OCI-LY1 (cell line): ENCODE measurements at regions not wholly inside any gene's neighbourhood (a gene's known extent, or its start where the extent isn't known, plus 50 kb on each side); places are given as distances from the start of the nearest gene placed in this dataset.

Experiments used
- H2AFZ ChIP-seq: fragments of 200-600 bp; sonication (generic), shearing (Covaris generic); 2 replicates; pipeline ENCODE4 v1.6.0; 2014; ENCODE audit warnings: antibody characterized with exemption, mild to moderate bottlenecking, low read length
- H3F3A ChIP-seq: fragments of 200-600 bp; sonication (generic), shearing (Covaris generic); 2 replicates; pipeline ENCODE4 v1.6.0; 2014; ENCODE audit warnings: mild to moderate bottlenecking, antibody characterized with exemption, low read length, moderate library complexity; ENCODE audit not compliant: insufficient read depth
- H3K27ac ChIP-seq: fragments of 200-600 bp; sonication (generic); 2 replicates; pipeline ENCODE4 v1.5.1; 2014; ENCODE audit warnings: low read length, mixed run types, mild to moderate bottlenecking, low read depth; ENCODE audit not compliant: poor library complexity, severe bottlenecking
- H3K27me3 ChIP-seq: fragments of 200-600 bp; sonication (generic); 2 replicates; pipeline ENCODE4 v1.6.0; 2014; ENCODE audit warnings: antibody characterized with exemption, mild to moderate bottlenecking, low read length, moderate library complexity; ENCODE audit not compliant: insufficient read depth
- H3K36me3 ChIP-seq: fragments of 200-600 bp; sonication (generic); 2 replicates; pipeline ENCODE4 v1.6.1; 2014; ENCODE audit warnings: mild to moderate bottlenecking, antibody characterized with exemption, low read length, moderate library complexity, mixed read lengths; ENCODE audit not compliant: insufficient read depth
- H3K4me1 ChIP-seq: fragments of 200-600 bp; sonication (generic); 2 replicates; pipeline ENCODE4 v1.5.1; 2014; ENCODE audit warnings: mild to moderate bottlenecking, low read length, moderate library complexity; ENCODE audit not compliant: insufficient read depth, severe bottlenecking
- H3K4me2 ChIP-seq: fragments of 200-600 bp; sonication (generic), shearing (Covaris generic); 2 replicates; pipeline ENCODE4 v1.6.1; 2014; ENCODE audit warnings: low read length
- H3K4me3 ChIP-seq: fragments of 200-600 bp; sonication (generic); 2 replicates; pipeline ENCODE4 v1.5.1; 2014; ENCODE audit warnings: low read length, low read depth, mild to moderate bottlenecking, mixed read lengths; ENCODE audit not compliant: poor library complexity, severe bottlenecking
- H3K79me2 ChIP-seq: fragments of 200-600 bp; shearing (Covaris generic); 2 replicates; pipeline ENCODE4 v1.6.1; 2016; ENCODE audit warnings: mixed run types, low read length, mixed read lengths; ENCODE audit not compliant: insufficient read depth
- H3K9ac ChIP-seq: fragments of 200-600 bp; sonication (generic), shearing (Covaris generic); 2 replicates; pipeline ENCODE4 v1.6.1; 2014; ENCODE audit warnings: mild to moderate bottlenecking, low read length, mixed read lengths
- H3K9me2 ChIP-seq: fragments of 200-600 bp; sonication (generic), shearing (Covaris generic); 2 replicates; pipeline ENCODE4 v1.6.1; 2014; ENCODE audit warnings: low read depth, mild to moderate bottlenecking, low read length, mixed read lengths
- H3K9me3 ChIP-seq: fragments of 200-600 bp; shearing (Covaris generic); 2 replicates; pipeline ENCODE4 v1.6.1; 2014; ENCODE audit warnings: low read length, mixed read lengths
- H4K20me1 ChIP-seq: fragments of 200-600 bp; sonication (generic), shearing (Covaris generic); 2 replicates; pipeline ENCODE4 v1.6.0; 2016; ENCODE audit warnings: mild to moderate bottlenecking, low read length; ENCODE audit not compliant: insufficient read depth
- EZH2 ChIP-seq: fragments of 200-600 bp; sonication (generic), shearing (Covaris generic); IDR thresholded peaks from 2 replicates; pipeline ENCODE4 v1.8.0; 2017; ENCODE audit warnings: borderline replicate concordance, mixed run types, mild to moderate bottlenecking, antibody characterized with exemption, low read length, moderate library complexity, mixed read lengths
- TF ChIP-seq, protein P1 (sequence below): fragments of 200-600 bp; sonication (generic), shearing (Covaris generic); IDR thresholded peaks from 2 replicates; pipeline ENCODE4 v1.5.1; 2017; ENCODE audit warnings: mild to moderate bottlenecking, antibody characterized with exemption, low read length, moderate library complexity, mixed read lengths

DNA sequence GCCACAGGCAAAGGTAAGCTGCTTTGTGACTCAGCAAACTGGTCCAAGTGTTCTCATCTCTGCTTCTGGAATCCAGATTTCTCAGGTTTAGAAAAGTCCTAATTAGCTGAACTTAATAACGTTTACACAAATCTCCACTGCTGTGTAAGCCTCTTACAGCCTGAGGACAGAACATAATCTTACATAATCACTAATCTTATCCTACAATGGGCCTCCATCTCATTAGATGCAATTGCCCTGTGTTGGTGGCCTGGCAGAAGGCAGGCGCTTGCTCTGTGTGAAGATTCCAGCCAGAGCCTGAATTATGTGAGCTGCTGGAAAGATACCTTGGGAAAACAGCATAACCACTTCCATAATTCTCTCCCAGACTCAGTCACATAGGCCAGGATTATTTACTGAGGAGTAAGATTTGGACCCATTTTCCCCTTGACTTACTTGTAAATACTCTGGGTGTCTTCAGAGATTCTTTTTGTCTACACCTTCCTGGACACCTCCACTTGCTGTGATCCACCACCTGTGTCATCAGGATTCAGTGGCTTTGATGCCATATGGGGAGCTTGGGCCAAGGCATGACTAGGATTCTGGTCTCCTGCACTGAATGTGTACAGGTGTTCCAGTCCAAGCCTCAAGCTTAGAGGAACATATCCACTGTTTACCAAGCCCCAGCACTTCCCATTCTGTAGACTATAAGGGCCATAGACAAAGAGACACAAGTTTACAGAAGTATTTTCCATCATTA is 104.4 kb downstream of the C6orf118 start:
- H3K27me3 ChIP-seq = no peaks in the 10 kb centered on the region
- H3K36me3 ChIP-seq = no peaks in the 10 kb centered on the region
- no peaks in the 10 kb centered on the region for H3K79me2 ChIP-seq
- no peaks in the 10 kb centered on the region for H3K4me1 ChIP-seq
- no peak overlapping the region for H2AFZ ChIP-seq
- H3K9me3 ChIP-seq = no peaks in the 10 kb centered on the region
- TF ChIP-seq, protein P1, sequence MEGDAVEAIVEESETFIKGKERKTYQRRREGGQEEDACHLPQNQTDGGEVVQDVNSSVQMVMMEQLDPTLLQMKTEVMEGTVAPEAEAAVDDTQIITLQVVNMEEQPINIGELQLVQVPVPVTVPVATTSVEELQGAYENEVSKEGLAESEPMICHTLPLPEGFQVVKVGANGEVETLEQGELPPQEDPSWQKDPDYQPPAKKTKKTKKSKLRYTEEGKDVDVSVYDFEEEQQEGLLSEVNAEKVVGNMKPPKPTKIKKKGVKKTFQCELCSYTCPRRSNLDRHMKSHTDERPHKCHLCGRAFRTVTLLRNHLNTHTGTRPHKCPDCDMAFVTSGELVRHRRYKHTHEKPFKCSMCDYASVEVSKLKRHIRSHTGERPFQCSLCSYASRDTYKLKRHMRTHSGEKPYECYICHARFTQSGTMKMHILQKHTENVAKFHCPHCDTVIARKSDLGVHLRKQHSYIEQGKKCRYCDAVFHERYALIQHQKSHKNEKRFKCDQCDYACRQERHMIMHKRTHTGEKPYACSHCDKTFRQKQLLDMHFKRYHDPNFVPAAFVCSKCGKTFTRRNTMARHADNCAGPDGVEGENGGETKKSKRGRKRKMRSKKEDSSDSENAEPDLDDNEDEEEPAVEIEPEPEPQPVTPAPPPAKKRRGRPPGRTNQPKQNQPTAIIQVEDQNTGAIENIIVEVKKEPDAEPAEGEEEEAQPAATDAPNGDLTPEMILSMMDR = no peak
- TF ChIP-seq EZH2 = no peak
- H3K9ac ChIP-seq = no peak overlapping the region
- H3K9me2 ChIP-seq = no peaks in the 10 kb centered on the region
- no peak overlapping the region for H3K4me2 ChIP-seq
- H3K4me3 ChIP-seq = no peak overlapping the region
- no peaks in the 10 kb centered on the region for H3F3A ChIP-seq
- no peak overlapping the region for H3K27ac ChIP-seq
- H4K20me1 ChIP-seq = no peaks in the 10 kb centered on the region

DNA sequence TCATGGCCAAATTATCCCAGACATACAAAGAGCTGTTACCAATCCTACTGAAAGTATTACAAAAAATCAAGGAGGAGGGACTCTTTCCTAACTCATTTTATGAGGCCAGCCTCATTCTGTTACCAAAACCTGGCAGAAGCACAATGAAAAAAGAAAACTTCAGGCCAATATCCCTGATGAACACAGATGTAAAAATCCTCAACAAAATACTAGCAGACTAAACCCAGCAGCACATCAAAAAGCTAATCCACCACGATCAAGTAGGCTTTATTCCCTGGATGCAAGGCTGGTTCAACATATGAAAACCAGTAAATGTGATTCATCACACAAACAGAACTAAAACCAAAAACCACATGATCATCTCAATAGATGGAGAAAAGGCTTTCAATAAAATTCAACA is 109.2 kb downstream of the C6orf118 start:
- Histone ChIP-seq H3K27me3 (no peaks in the 10 kb centered on the region), H2AFZ (no peak overlapping the region), H3K4me3 (no peak overlapping the region), H3K9me2 (no peaks in the 10 kb centered on the region), H3K4me2 (no peak overlapping the region), H3K79me2 (no peaks in the 10 kb centered on the region), H4K20me1 (no peaks in the 10 kb centered on the region), H3K4me1 (no peaks in the 10 kb centered on the region), H3K36me3 (no peaks in the 10 kb centered on the region), H3K27ac (no peak overlapping the region), H3K9ac (no peak overlapping the region), H3K9me3 (no peaks in the 10 kb centered on the region), H3F3A (no peaks in the 10 kb centered on the region)
- TF ChIP-seq, protein P1 = no peak
- TF ChIP-seq EZH2 = no peak

- Histone ChIP-seq H3K4me1 (no peaks in the 10 kb centered on the region), H3K4me3 (no peak overlapping the region), H3K36me3 (no peaks in the 10 kb centered on the region), H3K27ac (no peak overlapping the region), H3K27me3 (no peaks in the 10 kb centered on the region), H4K20me1 (no peaks in the 10 kb centered on the region), H3K4me2 (no peak overlapping the region), H2AFZ (no peak overlapping the region), H3F3A (no peaks in the 10 kb centered on the region), H3K79me2 (no peaks in the 10 kb centered on the region), H3K9me2 (no peaks in the 10 kb centered on the region), H3K9me3 (no peaks in the 10 kb centered on the region), H3K9ac (no peak overlapping the region)
- no peak for TF ChIP-seq EZH2
- TF ChIP-seq, protein P1 = no peak
Observed at GRCh38 chr6:165191461-165191860, 117.9 kb downstream of the C6orf118 start.
